ENCODE measurements at regions not wholly inside any gene's neighbourhood (a gene's known extent, or its start where the extent isn't known, plus 50 kb on each side); places are given as distances from the start of the nearest gene placed in this dataset.

- TF ChIP-seq CHD7 (IDR thresholded peaks at IDR 0.05; ENCODE audit: insufficient replicate concordance, low read length) (no peak), ATF2 (IDR thresholded peaks at IDR 0.05; ENCODE audit: low read length) (no peak)
Measured at GRCh38 chr20:39431091-39431880, 469.1 kb downstream of the DHX35 start (continued).
